Upper lobe of left lung (tissue), 4 donors: ENCODE measurements at regions not wholly inside any gene's neighbourhood (a gene's known extent, or its start where the extent isn't known, plus 50 kb on each side); places are given as distances from the start of the nearest gene placed in this dataset.

Source experiments
- EP300 ChIP-seq, 4 donors: sonication (generic); formaldehyde crosslinking; IDR thresholded peaks; one replicate each; pipeline ENCODE4 v1.5.1; 2017; ENCODE audit warnings: antibody characterized with exemption in 4 of 4, control low read depth in 2 of 4
- POLR2A ChIP-seq, 4 donors: fragments of 450-650 bp; IDR thresholded peaks; one replicate each; pipeline ENCODE4 v1.5.1; 2016 to 2017; ENCODE audit warnings: antibody characterized with exemption in 4 of 4, mild to moderate bottlenecking in 2 of 4
- POLR2AphosphoS5 ChIP-seq, 2 donors: sonication (generic); formaldehyde crosslinking; IDR thresholded peaks; one replicate each; pipeline ENCODE4 v1.5.1; 2017; ENCODE audit warnings: antibody characterized with exemption in 2 of 2
- TF ChIP-seq, protein P1 (sequence below), 6 experiments: fragments of 450-650 bp in 4 of 6; fragments of 200-600 bp in 2 of 6; sonication (generic) in 2 of 6; IDR thresholded peaks; one replicate each; pipeline ENCODE4 v1.5.1; 2016 to 2019; ENCODE audit warnings: antibody characterized with exemption in 6 of 6

DNA sequence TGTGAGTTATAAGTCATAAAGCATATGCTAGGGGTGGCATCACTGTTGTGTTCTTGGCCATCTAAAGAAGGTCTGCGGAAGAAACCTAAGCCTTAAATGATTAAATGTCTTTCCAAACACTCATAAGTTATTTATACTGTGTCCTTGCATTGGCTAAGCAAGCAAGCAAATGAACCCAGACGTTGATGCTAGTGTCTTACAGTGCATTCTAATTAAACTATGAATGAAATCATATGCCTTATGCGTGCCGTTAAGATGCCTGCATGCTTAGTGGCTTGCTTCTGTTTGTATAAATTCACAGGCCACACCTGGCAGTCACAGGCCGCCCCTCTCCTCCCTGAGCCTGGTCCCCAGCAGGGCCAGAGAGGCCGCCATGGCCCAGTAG, 49.9 kb downstream of the RIN2 start:
- TF ChIP-seq, protein P1, sequence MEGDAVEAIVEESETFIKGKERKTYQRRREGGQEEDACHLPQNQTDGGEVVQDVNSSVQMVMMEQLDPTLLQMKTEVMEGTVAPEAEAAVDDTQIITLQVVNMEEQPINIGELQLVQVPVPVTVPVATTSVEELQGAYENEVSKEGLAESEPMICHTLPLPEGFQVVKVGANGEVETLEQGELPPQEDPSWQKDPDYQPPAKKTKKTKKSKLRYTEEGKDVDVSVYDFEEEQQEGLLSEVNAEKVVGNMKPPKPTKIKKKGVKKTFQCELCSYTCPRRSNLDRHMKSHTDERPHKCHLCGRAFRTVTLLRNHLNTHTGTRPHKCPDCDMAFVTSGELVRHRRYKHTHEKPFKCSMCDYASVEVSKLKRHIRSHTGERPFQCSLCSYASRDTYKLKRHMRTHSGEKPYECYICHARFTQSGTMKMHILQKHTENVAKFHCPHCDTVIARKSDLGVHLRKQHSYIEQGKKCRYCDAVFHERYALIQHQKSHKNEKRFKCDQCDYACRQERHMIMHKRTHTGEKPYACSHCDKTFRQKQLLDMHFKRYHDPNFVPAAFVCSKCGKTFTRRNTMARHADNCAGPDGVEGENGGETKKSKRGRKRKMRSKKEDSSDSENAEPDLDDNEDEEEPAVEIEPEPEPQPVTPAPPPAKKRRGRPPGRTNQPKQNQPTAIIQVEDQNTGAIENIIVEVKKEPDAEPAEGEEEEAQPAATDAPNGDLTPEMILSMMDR (IDR thresholded peaks at IDR 0.05), result no peak
- TF ChIP-seq POLR2AphosphoS5 (IDR thresholded peaks at IDR 0.05) (no peak), POLR2A (IDR thresholded peaks at IDR 0.05) (no peak), EP300 (IDR thresholded peaks at IDR 0.05) (no peak)
